ENCODE measurements at regions not wholly inside any gene's neighbourhood (a gene's known extent, or its start where the extent isn't known, plus 50 kb on each side); places are given as distances from the start of the nearest gene placed in this dataset.

- no peak for DNase-seq (ENCODE audit: low read depth in 2 of 2, low spot score in 1 of 2)
Measured at GRCh38 chr5:138665261-138665660, 88.0 kb upstream of the CTNNA1 start.

GRCh38 chr5:138664276-138664943 is 88.8 kb upstream of the CTNNA1 start:
- no peak for DNase-seq (ENCODE audit: low read depth in 2 of 2, low spot score in 1 of 2)

GRCh38 chr5:138663561-138663960 is 88.4 kb upstream of the HSPA9 start:
- no peak for DNase-seq (ENCODE audit: low read depth in 2 of 2, low spot score in 1 of 2)

- no peak for DNase-seq (ENCODE audit: low read depth in 2 of 2, low spot score in 1 of 2)
Measured at GRCh38 chr5:138663009-138663408, 87.8 kb upstream of the HSPA9 start.

GRCh38 chr5:138662599-138662998 is 87.4 kb upstream of the HSPA9 start:
- DNase-seq (ENCODE audit: low read depth in 2 of 2, low spot score in 1 of 2): no peak

GRCh38 chr5:138661991-138662434 is 86.8 kb upstream of the HSPA9 start:
- no peak for DNase-seq (ENCODE audit: low read depth in 2 of 2, low spot score in 1 of 2)

- DNase-seq (ENCODE audit: low read depth in 2 of 2, low spot score in 1 of 2): no peak
Measured at GRCh38 chr5:138661291-138661960, 86.2 kb upstream of the HSPA9 start.

GRCh38 chr5:138660051-138660572 is 84.9 kb upstream of the HSPA9 start:
- no peak for DNase-seq (ENCODE audit: low read depth in 2 of 2, low spot score in 1 of 2)

GRCh38 chr5:138659561-138659960 is 84.4 kb upstream of the HSPA9 start:
- DNase-seq (ENCODE audit: low read depth in 2 of 2, low spot score in 1 of 2): no peak

- no peak for DNase-seq (ENCODE audit: low read depth in 2 of 2, low spot score in 1 of 2)
Measured at GRCh38 chr5:138659121-138659520, 83.9 kb upstream of the HSPA9 start.

- DNase-seq (ENCODE audit: low read depth in 2 of 2, low spot score in 1 of 2): no peak
Measured at GRCh38 chr5:138658676-138659075, 83.5 kb upstream of the HSPA9 start.

- DNase-seq (ENCODE audit: low read depth in 2 of 2, low spot score in 1 of 2): no peak
Measured at GRCh38 chr5:138657360-138657759, 82.2 kb upstream of the HSPA9 start.

GRCh38 chr5:138656916-138657315 is 81.7 kb upstream of the HSPA9 start:
- no peak for DNase-seq (ENCODE audit: low read depth in 2 of 2, low spot score in 1 of 2)

- DNase-seq (ENCODE audit: low read depth in 2 of 2, low spot score in 1 of 2): no peak
Measured at GRCh38 chr5:138655530-138656190, 80.5 kb upstream of the HSPA9 start.

GRCh38 chr5:138654281-138654867 is 79.2 kb upstream of the HSPA9 start:
- peak; percentile 58 to 71 for DNase-seq (ENCODE audit: low read depth in 2 of 2, low spot score in 1 of 2)

- DNase-seq (ENCODE audit: low read depth in 2 of 2, low spot score in 1 of 2): no peak
Measured at GRCh38 chr5:138653502-138653901, 78.3 kb upstream of the HSPA9 start.

- no peak for DNase-seq (ENCODE audit: low read depth in 2 of 2, low spot score in 1 of 2)
Measured at GRCh38 chr5:138651767-138652117, 76.5 kb upstream of the HSPA9 start.

GRCh38 chr5:138651058-138651766 is 76.0 kb upstream of the HSPA9 start:
- DNase-seq (ENCODE audit: low read depth in 2 of 2, low spot score in 1 of 2): no peak

- no peak for DNase-seq (ENCODE audit: low read depth in 2 of 2, low spot score in 1 of 2)
Measured at GRCh38 chr5:138650196-138650595, 75.0 kb upstream of the HSPA9 start.

GRCh38 chr5:138649775-138650174 is 74.6 kb upstream of the HSPA9 start:
- DNase-seq (ENCODE audit: low read depth in 2 of 2, low spot score in 1 of 2): no peak

- no peak for DNase-seq (ENCODE audit: low read depth in 2 of 2, low spot score in 1 of 2)
Measured at GRCh38 chr5:138649316-138649720, 74.1 kb upstream of the HSPA9 start.

Measured in stimulated activated CD8-positive, alpha-beta memory T cell treated with anti-CD3 and anti-CD28 coated beads, Interleukin-4, amount 100 ng/mL, for 4 hours (primary cell).